Stimulated activated memory B cell treated with anti-CD40 and anti-IgM and Interleukin-4, amounts not matched to agents 10 μg/mL and 1 μg/mL and 100 μg/mL, for 72 hours (primary cell): ENCODE measurements at regions not wholly inside any gene's neighbourhood (a gene's known extent, or its start where the extent isn't known, plus 50 kb on each side); places are given as distances from the start of the nearest gene placed in this dataset.
A peak's percentile ranks its signal among the peaks of the same experiment; 100 is the strongest.
"Not testable (repeated sequence)": the region's sequence is repeated elsewhere in the genome, so short reads cannot be mapped to it uniquely, and the experiment has no call there.

Experiments
- ATAC-seq: fragments of 150-1000 bp; cut with Tn5 transposase; 2 replicates; pipeline ENCODE4 v1.10.0; 2021
- H3K27ac Mint-ChIP-seq: one replicate; pipeline ENCODE4 v1.8.0; 2022; ENCODE audit warnings: mild to moderate bottlenecking, mixed read lengths
- H3K27me3 Mint-ChIP-seq: one replicate; pipeline ENCODE4 v1.8.0; 2022; ENCODE audit warnings: mixed read lengths
- H3K36me3 Mint-ChIP-seq: one replicate; pipeline ENCODE4 v1.8.0; 2022; ENCODE audit warnings: mixed read lengths
- H3K4me1 Mint-ChIP-seq: one replicate; pipeline ENCODE4 v1.8.0; 2022; ENCODE audit warnings: mixed read lengths
- H3K4me3 Mint-ChIP-seq: one replicate; pipeline ENCODE4 v1.8.0; 2022; ENCODE audit warnings: mild to moderate bottlenecking, moderate library complexity, mixed read lengths
- H3K9me3 Mint-ChIP-seq: one replicate; pipeline ENCODE4 v1.8.0; 2022; ENCODE audit warnings: mixed read lengths

DNA sequence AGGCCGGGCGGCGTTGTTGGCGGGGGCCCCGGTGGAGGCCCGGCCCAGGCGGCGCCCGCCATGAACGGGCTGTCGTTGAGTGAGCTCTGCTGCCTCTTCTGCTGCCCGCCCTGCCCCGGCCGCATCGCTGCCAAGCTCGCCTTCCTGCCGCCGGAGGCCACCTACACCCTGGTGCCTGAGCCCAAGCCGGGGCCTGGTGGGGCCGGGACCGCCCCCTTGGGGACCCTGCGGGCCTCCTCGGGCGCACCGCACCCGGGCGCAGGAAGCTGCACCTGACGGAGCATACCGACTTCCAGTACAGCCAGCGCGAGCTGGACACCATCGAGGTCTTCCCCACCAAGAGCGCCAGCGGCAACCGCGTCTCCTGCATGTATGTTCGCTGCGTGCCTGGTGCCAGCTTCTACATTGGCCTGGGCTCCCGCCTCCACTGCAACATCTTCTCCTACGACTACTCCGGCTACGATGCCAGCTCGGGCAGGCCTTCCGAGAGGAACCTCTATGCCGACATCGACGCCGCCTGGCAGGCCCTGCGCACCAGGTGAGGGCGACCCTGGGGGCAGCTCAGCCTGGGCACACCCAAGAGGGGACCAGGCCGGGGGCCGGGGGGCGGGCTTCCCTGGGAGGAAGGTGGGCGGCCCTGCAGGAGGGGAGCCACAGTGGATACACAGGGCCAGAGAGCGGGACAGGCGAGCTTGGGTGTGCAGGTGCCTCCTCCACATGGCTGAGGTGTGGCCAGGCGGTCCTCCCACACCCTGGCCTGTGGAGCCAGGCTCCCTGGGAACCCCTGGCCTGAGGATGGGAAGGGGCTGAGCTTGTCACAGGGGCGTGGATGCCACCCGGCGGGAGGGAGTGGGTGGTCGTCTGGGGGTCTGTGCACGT lies 201.6 kb downstream of the USP22 start:
- peaks cover 14% of the 10 kb centered on the region for H3K4me1 Mint-ChIP-seq
- peak overlapping the region; percentile 74 for H3K4me3 Mint-ChIP-seq

DNA sequence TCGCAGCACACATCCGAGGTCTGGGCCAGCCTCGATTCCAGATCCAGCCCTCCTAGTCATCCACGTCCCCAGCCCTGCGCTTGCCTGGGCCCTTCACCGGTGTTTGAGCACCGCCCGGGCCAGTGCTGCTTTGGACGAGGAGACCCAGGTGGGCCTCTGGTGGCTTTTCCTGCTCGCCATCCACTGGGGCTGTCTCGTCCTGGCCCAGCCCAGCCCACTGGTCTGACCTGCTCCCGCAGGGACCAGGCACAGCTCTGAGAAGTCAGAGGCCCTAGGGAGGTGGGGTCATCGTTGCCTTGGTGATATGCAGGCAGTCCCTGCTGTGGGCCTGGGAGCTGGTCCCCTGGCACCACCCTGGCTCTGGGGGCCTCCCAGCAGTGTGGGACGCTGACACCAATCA lies 200.8 kb downstream of the USP22 start:
- not testable (repeated sequence) for H3K4me3 Mint-ChIP-seq, ATAC-seq

More for the DNA sequence above, 201.6 kb downstream of the USP22 start:
- H3K27me3 Mint-ChIP-seq = peaks cover 12% of the 10 kb centered on the region
- H3K9me3 Mint-ChIP-seq, H3K36me3 Mint-ChIP-seq: not testable (repeated sequence)
- H3K27ac Mint-ChIP-seq = peak overlapping the region; percentile 76
- peak; percentile 56 for ATAC-seq

DNA sequence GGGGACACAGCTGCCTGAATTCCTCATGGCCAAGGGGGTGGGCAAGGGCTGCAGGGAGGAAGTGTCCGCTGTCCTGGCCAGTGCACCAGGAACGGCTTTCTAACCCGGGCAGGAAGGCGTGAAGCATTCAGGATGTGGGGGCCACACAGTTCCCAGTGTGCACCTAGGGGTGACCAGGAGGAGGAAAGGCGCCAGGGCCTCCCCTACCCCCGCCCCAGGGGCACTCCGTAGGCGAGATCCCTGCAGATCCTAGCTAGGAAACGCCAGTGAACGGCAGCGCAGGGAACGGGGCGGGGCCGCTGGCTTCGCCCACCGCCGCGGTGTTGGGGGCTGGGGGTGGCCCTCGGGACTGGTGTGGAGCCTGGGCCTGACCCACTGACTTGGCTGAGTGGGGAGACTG lies 199.6 kb downstream of the USP22 start:
- Mint-ChIP-seq H3K4me3 (peak overlapping the region; percentile 50), H3K27me3 (peaks cover 12% of the 10 kb centered on the region), H3K27ac (peak overlapping the region; percentile 31), H3K4me1 (peaks cover 14% of the 10 kb centered on the region)
- not testable (repeated sequence) for H3K36me3 Mint-ChIP-seq, H3K9me3 Mint-ChIP-seq, ATAC-seq

More for the DNA sequence above, 200.8 kb downstream of the USP22 start:
- H3K9me3 Mint-ChIP-seq, H3K36me3 Mint-ChIP-seq, H3K27ac Mint-ChIP-seq: not testable (repeated sequence)
- peaks cover 14% of the 10 kb centered on the region for H3K4me1 Mint-ChIP-seq
- peaks cover 12% of the 10 kb centered on the region for H3K27me3 Mint-ChIP-seq

DNA sequence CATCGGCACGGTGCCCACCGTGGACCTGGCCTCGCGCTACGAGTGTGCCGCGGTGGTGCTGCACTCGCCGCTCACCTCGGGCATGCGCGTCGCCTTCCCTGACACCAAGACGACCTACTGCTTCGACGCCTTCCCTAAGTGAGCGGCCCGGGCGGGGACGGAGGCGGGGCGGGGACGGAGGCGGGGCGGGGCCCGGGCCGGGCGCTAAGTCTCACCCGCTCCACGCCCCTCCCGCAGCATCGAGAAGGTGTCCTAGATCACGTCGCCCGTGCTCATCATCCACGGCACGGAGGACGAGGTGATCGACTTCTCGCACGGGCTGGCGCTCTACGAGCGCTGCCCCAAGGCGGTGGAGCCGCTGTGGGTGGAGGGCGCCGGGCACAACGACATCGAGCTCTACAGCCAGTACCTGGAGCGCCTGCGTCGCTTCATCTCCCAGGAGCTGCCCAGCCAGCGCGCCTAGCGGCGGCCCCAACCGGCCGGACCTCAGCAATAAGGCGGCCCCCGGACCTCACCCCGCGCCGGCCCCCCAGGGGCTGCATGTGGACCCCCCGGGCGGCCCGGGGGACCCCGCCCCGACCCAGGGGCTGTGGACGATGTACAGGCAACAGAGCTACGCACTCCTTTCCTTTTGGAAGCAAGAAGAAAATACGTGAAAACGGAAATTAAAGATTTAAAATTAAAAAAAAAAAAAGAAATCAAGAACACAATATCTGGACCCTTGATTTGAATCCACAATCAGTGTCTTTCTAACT lies 198.8 kb downstream of the USP22 start:
- ATAC-seq = peak; percentile 89
- peaks cover 12% of the 10 kb centered on the region for H3K27me3 Mint-ChIP-seq
- H3K36me3 Mint-ChIP-seq, H3K27ac Mint-ChIP-seq, H3K9me3 Mint-ChIP-seq: not testable (repeated sequence)
- peaks cover 14% of the 10 kb centered on the region for H3K4me1 Mint-ChIP-seq
- H3K4me3 Mint-ChIP-seq = peak overlapping the region; percentile 70

DNA sequence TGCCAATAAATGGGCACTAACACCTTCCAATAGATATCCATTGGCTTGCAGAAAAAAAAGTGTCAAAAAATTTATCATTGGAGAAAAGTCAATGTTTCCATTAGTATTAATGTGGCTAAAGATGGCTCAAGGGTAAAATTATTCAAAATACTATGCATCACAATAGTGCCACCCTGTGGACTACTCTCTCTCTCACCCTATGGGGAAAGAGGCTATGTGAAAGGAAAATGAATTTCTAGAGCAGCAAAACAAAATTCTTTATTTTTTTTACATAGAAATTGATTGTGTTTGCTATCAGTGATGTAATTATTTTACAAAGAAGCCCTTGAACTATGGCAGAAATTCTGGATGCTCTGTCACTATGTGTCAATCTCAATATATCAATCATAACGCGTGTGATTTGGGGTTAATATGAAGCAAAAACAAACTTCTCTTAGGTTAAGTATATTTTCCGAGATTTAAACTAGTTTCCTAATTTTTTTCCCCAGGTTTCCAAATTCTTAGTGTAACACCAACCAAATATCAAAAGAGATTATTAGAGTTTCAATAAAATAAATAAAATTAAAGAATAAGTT lies 193.9 kb downstream of the USP22 start:
- peaks cover 14% of the 10 kb centered on the region for H3K4me1 Mint-ChIP-seq
- not testable (repeated sequence) for H3K4me3 Mint-ChIP-seq, ATAC-seq, H3K36me3 Mint-ChIP-seq, H3K27me3 Mint-ChIP-seq, H3K9me3 Mint-ChIP-seq, H3K27ac Mint-ChIP-seq

DNA sequence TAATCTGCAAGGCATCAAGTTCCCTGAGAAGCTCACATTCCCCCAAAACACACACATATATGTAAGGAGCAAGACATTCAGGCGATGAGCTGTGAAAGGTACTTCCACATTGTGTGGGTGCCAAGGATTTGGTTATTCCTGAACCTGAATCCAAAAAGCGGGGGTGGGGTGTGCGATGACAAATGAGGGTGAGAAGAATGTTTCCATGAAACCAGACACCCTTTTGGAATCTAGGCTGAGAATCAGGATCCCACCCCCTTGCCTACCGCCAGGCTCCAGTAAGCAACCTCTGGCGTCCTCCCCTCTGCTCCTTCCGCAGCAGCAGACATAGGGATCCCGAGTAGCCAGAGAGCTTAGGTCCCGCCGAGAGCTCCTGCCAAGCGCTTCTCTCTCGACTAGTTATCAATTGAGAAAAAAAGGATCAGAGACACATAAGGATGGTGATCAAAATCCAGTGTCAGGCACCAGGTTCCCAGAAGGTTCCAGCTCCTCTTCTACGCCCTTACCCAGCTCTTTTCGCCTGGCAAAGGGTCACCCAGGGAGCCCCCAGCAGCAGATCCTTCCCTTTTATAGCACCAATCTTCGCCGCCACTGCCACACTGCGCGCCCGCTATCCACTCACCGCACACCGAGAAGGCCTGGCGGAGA lies 191.1 kb downstream of the USP22 start:
- H3K27ac Mint-ChIP-seq, H3K9me3 Mint-ChIP-seq, H3K36me3 Mint-ChIP-seq, ATAC-seq, H3K27me3 Mint-ChIP-seq: not testable (repeated sequence)
- Mint-ChIP-seq H3K4me1 (peaks cover 14% of the 10 kb centered on the region), H3K4me3 (peak overlapping the region; percentile 72)

DNA sequence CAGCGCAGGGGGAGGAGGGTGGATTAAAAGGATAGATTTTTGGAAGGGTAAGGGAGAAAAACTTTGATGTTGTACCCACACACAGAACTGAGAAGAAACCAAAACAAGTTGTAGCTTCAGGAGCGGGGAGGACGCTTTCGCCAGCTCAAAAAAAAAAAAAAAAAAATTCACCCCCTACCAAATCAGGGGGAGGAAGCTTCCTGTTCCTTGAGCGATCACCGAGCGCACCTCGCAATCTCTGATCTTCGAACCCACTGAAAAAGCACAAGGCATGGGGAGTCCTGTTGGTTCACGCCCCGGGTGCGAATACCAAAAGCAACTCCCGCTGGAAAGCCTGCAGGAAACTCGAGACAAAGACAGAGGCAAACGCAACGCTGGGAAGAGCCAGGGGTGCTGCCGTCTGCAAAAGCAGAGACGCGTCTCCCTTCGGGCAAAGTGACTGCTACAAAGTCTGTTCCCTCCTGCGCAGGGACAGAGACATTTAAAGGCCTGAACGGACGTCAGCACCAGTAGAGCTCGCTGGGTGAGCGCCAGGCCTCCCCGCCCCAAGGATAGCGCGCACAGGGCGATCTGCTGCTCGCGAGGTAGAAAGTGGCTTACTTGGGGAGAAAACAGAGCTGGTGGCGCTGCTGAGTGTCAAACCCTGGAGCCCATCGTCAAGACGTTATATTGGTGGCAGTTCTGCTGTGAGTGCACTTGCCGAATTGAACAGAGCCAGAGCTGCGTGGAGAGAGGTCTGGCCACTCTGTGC lies 190.4 kb downstream of the USP22 start:
- H3K27ac Mint-ChIP-seq = no peak overlapping the region
- peak; percentile 75 for ATAC-seq
- no peaks in the 10 kb centered on the region for H3K36me3 Mint-ChIP-seq
- no peaks in the 10 kb centered on the region for H3K9me3 Mint-ChIP-seq
- peaks cover 14% of the 10 kb centered on the region for H3K4me1 Mint-ChIP-seq
- peak overlapping the region; percentile 72 for H3K4me3 Mint-ChIP-seq
- H3K27me3 Mint-ChIP-seq = peaks cover 10% of the 10 kb centered on the region

DNA sequence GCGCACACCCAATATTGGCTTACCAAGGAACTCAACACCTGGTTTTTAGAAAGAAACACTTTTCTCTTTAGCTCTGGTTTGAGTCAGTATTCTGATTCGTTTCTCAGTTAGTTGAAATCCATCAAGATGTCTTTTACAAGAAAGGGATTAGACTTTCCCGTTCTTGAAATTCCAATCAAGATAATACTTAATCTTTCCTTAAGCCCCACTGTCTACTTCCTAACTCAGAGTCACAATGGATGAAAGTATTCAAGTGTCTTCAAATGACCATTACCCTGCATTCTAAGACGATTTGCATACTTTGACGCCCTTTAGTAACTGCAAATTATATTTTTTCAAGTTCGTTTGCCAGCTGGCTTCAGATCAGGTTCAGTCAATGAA lies 189.8 kb downstream of the USP22 start:
- no peak overlapping the region for H3K27ac Mint-ChIP-seq
- peaks cover 10% of the 10 kb centered on the region for H3K27me3 Mint-ChIP-seq
- H3K9me3 Mint-ChIP-seq = no peaks in the 10 kb centered on the region
- peaks cover 14% of the 10 kb centered on the region for H3K4me1 Mint-ChIP-seq
- no peak for ATAC-seq
- H3K36me3 Mint-ChIP-seq = no peaks in the 10 kb centered on the region
- peak overlapping the region; percentile 72 for H3K4me3 Mint-ChIP-seq

DNA sequence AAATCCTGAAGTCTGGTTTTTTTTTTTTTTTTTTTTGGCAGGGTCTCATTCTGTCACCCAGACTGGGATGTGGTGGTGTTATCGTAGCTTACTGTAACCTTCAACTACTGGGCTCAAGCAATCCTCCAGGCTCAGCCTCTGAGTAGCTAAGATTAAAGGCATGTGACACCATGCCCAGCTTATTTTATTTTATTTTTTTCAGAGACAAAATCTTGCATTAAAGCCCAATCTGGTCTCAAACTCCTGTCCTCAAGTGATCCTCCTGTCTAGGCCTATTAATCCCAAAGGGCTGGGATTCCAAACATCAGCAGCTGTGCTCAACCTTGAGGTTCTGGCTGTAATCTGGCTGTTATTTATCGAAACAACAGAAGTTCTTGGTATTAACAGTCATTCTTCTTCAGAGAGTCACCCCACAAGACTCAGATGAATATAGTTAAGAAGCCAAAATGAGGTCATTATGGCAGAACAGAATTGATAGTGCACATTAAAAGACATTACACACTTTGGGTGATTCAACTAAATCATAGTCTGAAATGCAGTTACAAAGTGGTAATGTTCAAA lies 186.8 kb downstream of the USP22 start:
- not testable (repeated sequence) for H3K4me3 Mint-ChIP-seq, ATAC-seq, H3K27ac Mint-ChIP-seq, H3K27me3 Mint-ChIP-seq, H3K9me3 Mint-ChIP-seq, H3K36me3 Mint-ChIP-seq
- H3K4me1 Mint-ChIP-seq = peaks cover 14% of the 10 kb centered on the region

DNA sequence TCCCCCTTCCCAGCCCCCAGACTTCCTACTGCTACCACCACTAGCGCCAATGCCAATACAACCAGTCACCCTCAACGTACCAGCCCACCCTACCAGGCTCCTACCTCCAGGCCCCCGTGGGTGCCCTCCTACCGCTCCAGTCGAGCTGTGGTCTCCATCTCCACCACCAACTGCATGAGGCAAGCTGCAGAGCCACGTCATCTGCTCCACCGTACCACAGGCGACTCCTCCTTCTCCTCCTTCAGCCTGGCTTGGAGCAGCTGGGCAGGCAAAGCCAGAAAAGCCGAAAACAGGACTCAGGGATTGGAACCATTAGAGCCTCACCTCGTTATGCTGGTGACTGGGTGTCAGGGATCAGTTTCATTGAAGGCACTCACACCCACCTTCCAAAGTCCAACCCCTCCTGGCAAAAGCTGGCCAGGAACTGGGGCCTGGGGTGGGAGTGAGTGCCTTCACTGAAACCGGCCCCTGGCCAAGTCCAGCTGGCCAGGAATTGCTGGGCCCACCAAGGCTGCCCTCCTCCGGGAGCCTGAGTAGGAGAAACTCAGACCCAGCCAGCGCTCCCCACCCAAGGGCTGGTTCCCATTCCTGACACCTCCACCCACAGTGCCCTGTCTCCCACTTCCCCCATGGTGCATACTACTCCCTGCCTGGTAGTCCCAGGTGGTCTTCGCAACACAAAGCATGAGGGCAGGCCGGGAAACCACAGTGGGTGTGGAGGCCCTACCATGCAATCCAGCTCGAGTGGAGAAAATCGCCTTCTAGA lies 176.2 kb downstream of the USP22 start:
- not testable (repeated sequence) for H3K4me3 Mint-ChIP-seq, H3K27ac Mint-ChIP-seq, H3K9me3 Mint-ChIP-seq, H3K36me3 Mint-ChIP-seq, ATAC-seq, H3K4me1 Mint-ChIP-seq
- peaks cover 14% of the 10 kb centered on the region for H3K27me3 Mint-ChIP-seq

DNA sequence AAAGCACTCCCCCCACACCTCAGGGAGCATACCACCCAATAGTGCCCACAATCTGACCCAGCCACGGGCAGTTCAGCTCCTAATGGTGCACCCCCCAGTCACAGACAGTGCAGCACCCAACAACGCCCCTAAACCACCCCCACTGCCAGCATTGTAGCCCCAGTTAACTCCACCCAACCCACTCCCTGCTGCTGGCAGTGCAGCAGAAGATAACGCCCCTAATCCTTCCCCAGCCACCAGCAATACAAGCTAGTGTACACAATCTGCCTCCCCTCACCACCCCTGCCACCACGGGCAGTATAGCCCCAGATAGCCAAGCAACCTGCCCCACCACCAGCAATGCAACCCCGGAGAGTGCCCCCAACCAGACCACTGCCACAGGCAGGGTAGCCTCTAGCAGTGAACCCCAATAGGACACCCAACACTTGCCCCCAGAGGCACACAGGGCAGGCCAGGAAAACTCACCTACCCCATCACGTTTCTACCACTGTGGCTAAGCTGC lies 175.3 kb downstream of the USP22 start:
- not testable (repeated sequence) for H3K9me3 Mint-ChIP-seq, H3K4me3 Mint-ChIP-seq, H3K36me3 Mint-ChIP-seq, ATAC-seq, H3K27ac Mint-ChIP-seq, H3K4me1 Mint-ChIP-seq, H3K27me3 Mint-ChIP-seq

DNA sequence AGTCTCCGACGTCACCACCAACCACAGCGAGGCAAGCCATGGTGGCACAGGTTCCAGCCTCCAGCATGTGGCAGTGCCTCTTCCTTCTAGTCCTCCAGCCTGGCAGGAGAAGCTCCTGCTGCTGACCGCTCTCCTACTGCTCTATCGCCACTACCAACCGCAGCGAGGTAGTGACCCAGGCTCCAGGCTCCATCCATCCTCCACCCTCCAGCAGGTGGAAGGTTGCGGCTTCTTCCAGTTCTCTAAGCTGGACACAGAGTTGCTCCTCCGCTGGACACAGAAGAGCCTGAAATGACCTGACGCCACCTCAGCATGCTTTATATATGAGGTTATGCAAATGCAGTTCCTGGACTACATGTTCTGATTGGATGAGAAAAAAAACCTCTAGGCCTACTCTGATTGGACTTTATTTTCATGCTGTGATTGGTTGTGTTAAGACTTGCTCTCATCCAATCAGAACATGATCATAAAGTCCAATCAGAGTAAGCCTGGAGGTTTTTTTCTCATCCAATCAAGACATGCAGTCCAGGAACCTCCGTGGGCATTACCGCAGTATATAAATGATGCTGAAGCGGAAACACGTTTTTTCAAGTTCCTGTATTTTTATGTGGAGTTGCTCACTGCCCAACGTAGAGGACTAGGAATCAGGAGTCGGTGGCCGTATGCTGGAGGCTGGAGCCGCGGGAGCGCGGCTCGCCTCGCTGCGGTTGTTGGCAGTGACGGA lies 174.7 kb downstream of the USP22 start:
- not testable (repeated sequence) for H3K27me3 Mint-ChIP-seq, H3K9me3 Mint-ChIP-seq, H3K4me3 Mint-ChIP-seq, H3K36me3 Mint-ChIP-seq, H3K27ac Mint-ChIP-seq, ATAC-seq, H3K4me1 Mint-ChIP-seq

DNA sequence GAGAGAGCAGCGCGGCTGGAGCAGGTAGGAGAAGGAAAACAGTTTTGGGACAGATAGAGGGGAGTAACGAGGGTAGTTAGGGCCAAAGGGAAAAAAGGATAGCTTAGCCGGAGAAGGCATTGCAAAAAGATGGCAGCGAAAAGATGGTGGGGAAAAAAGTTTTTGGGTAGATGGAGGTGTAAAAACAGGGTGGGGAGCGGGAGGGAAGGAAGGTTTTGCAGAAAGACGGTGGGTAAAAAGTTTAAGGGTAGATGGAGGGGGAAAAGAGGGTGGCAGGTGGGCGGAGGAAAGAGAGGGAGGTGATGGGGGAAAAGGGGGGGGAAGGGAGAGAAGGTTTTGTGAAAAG lies 174.2 kb downstream of the USP22 start:
- not testable (repeated sequence) for H3K4me3 Mint-ChIP-seq, H3K4me1 Mint-ChIP-seq, H3K9me3 Mint-ChIP-seq, H3K27ac Mint-ChIP-seq, H3K27me3 Mint-ChIP-seq, ATAC-seq, H3K36me3 Mint-ChIP-seq
